ENCODE measurements at regions not wholly inside any gene's neighbourhood (a gene's known extent, or its start where the extent isn't known, plus 50 kb on each side); places are given as distances from the start of the nearest gene placed in this dataset.
"Not testable (repeated sequence)": the region's sequence is repeated elsewhere in the genome, so short reads cannot be mapped to it uniquely, and the experiment has no call there.

- Histone ChIP-seq H3K27me3 (ENCODE audit: control insufficient read depth, insufficient read depth, low read length) (no peaks in the 10 kb centered on the region), H3K4me3 (ENCODE audit: low read depth, low read length) (no peak overlapping the region), H3K36me3 (ENCODE audit: control insufficient read depth, insufficient read depth, low read length) (no peaks in the 10 kb centered on the region)
- no peak for TF ChIP-seq CTCF (IDR thresholded peaks at IDR 0.05; ENCODE audit: insufficient read depth, low read depth, low read length)
- CTCF ChIA-PET: interaction anchor here (1.5 kb wide), 1 partner anchor 9 kb away, joined by 5 read pairs; no protein-coding TSS in a partner anchor
- POLR2A ChIA-PET: no interaction called here
- no peak for DNase-seq (ENCODE audit: low read depth)
Measured at GRCh38 chr11:13567551-13567950, 71.8 kb upstream of the PTH start.

GRCh38 chr11:13561860-13562259, 66.1 kb upstream of the PTH start:
- TF ChIP-seq CTCF (IDR thresholded peaks at IDR 0.05; ENCODE audit: insufficient read depth, low read depth, low read length): no peak
- ChIA-PET CTCF (no interaction called here), POLR2A (no interaction called here)
- no peak for DNase-seq (ENCODE audit: low read depth)
- H3K4me3 ChIP-seq (ENCODE audit: low read depth, low read length): no peak overlapping the region
- H3K36me3 ChIP-seq (ENCODE audit: control insufficient read depth, insufficient read depth, low read length): no peaks in the 10 kb centered on the region
- no peaks in the 10 kb centered on the region for H3K27me3 ChIP-seq (ENCODE audit: control insufficient read depth, insufficient read depth, low read length)

GRCh38 chr11:13560341-13560740, 64.5 kb upstream of the PTH start:
- H3K27me3 ChIP-seq (ENCODE audit: control insufficient read depth, insufficient read depth, low read length); H3K36me3 ChIP-seq (ENCODE audit: control insufficient read depth, insufficient read depth, low read length); H3K4me3 ChIP-seq (ENCODE audit: low read depth, low read length); CTCF ChIA-PET; POLR2A ChIA-PET; DNase-seq (ENCODE audit: low read depth): not testable (repeated sequence)

- no peak overlapping the region for H3K4me3 ChIP-seq (ENCODE audit: low read depth, low read length)
- H3K27me3 ChIP-seq (ENCODE audit: control insufficient read depth, insufficient read depth, low read length): no peaks in the 10 kb centered on the region
- POLR2A ChIA-PET: no interaction called here
- TF ChIP-seq CTCF (IDR thresholded peaks at IDR 0.05; ENCODE audit: insufficient read depth, low read depth, low read length): no peak
- no peaks in the 10 kb centered on the region for H3K36me3 ChIP-seq (ENCODE audit: control insufficient read depth, insufficient read depth, low read length)
- CTCF ChIA-PET: no interaction called here
- DNase-seq (ENCODE audit: low read depth): no peak
Measured at GRCh38 chr11:13552784-13553183, 57.0 kb upstream of the PTH start.

GRCh38 chr11:13551834-13552233, 56.0 kb upstream of the PTH start:
- Histone ChIP-seq H3K4me3 (ENCODE audit: low read depth, low read length) (no peak overlapping the region), H3K27me3 (ENCODE audit: control insufficient read depth, insufficient read depth, low read length) (no peaks in the 10 kb centered on the region), H3K36me3 (ENCODE audit: control insufficient read depth, insufficient read depth, low read length) (no peaks in the 10 kb centered on the region)
- CTCF ChIA-PET: no interaction called here
- no peak for DNase-seq (ENCODE audit: low read depth)
- POLR2A ChIA-PET: no interaction called here
- TF ChIP-seq CTCF (IDR thresholded peaks at IDR 0.05; ENCODE audit: insufficient read depth, low read depth, low read length): no peak

GRCh38 chr11:13550761-13551160, 55.0 kb upstream of the PTH start:
- no peaks in the 10 kb centered on the region for H3K36me3 ChIP-seq (ENCODE audit: control insufficient read depth, insufficient read depth, low read length)
- TF ChIP-seq CTCF (IDR thresholded peaks at IDR 0.05; ENCODE audit: insufficient read depth, low read depth, low read length): no peak
- H3K4me3 ChIP-seq (ENCODE audit: low read depth, low read length): no peak overlapping the region
- no peak for DNase-seq (ENCODE audit: low read depth)
- H3K27me3 ChIP-seq (ENCODE audit: control insufficient read depth, insufficient read depth, low read length): no peaks in the 10 kb centered on the region
- POLR2A ChIA-PET: no interaction called here
- CTCF ChIA-PET: no interaction called here

- POLR2A ChIA-PET; DNase-seq (ENCODE audit: low read depth); H3K27me3 ChIP-seq (ENCODE audit: control insufficient read depth, insufficient read depth, low read length); H3K36me3 ChIP-seq (ENCODE audit: control insufficient read depth, insufficient read depth, low read length); H3K4me3 ChIP-seq (ENCODE audit: low read depth, low read length); CTCF ChIA-PET: not testable (repeated sequence)
Measured at GRCh38 chr11:13546092-13546491, 50.3 kb upstream of the PTH start.
